IMR-90 (cell line): ENCODE measurements at regions not wholly inside any gene's neighbourhood (a gene's known extent, or its start where the extent isn't known, plus 50 kb on each side); places are given as distances from the start of the nearest gene placed in this dataset.
A peak's percentile ranks its signal among the peaks of the same experiment; 100 is the strongest.

ENCODE experiments used
- ATAC-seq: fragments of 200-7000 bp; cut with Tn5 transposase; 2 replicates; pipeline ENCODE4 v1.9.1; 2020; ENCODE audit warnings: low read depth, mild to moderate bottlenecking, moderate library complexity
- BruUV-seq: library from RNA; stranded (reverse); fragments of 400-500 nt; replicated peaks from 2 replicates; lab custom pipeline; 2021; lab: Mats Ljungman, UMichigan
- CTCF ChIA-PET: fragments of 300-600 bp; formaldehyde crosslinking; extraction: SDS; loops from one replicate; lab custom pipeline; 2021; ENCODE audit warnings: antibody characterized with exemption; lab: Yijun Ruan, JAX
- POLR2A ChIA-PET: fragments of 300-600 bp; sonication (Branson Sonifier 250); formaldehyde crosslinking; loops from one replicate; lab custom pipeline; 2022; ENCODE audit warnings: antibody characterized with exemption; ENCODE audit not compliant: unreplicated experiment; lab: Charles Lee
- DNase-seq: peaks from one replicate; pipeline ENCODE4 v3.0.0; 2013
- H2AFZ ChIP-seq: replicated peaks from 2 replicates; pipeline ENCODE3; 2013; ENCODE audit warnings: low read length, mild to moderate bottlenecking; ENCODE audit not compliant: poor library complexity
- H2AK5ac ChIP-seq: 2 replicates; pipeline ENCODE4 v1.6.1; 2013; ENCODE audit warnings: low read depth, low read length, inconsistent platforms
- H2AK9ac ChIP-seq: replicated peaks from 2 replicates; pipeline ENCODE3; 2013; ENCODE audit warnings: mild to moderate bottlenecking, low read depth, low read length, moderate library complexity; ENCODE audit not compliant: poor library complexity
- H2BK120ac ChIP-seq: 2 replicates; pipeline ENCODE4 v1.6.1; 2013; ENCODE audit warnings: low read depth, low read length, inconsistent platforms
- H2BK15ac ChIP-seq: 3 replicates; pipeline ENCODE4 v1.6.1; 2013; ENCODE audit warnings: low read depth, low read length, inconsistent platforms
- H2BK20ac ChIP-seq: 2 replicates; pipeline ENCODE4 v1.6.1; 2013; ENCODE audit warnings: low read depth, mild to moderate bottlenecking, inconsistent platforms, low read length, moderate library complexity
- H2BK5ac ChIP-seq: 2 replicates; pipeline ENCODE4 v1.6.1; 2013; ENCODE audit warnings: mild to moderate bottlenecking, low read depth, low read length, inconsistent platforms; ENCODE audit not compliant: poor library complexity, severe bottlenecking
- H3K14ac ChIP-seq: replicated peaks from 2 replicates; pipeline ENCODE4 v1.6.1; 2013; ENCODE audit warnings: low read depth, low read length, inconsistent platforms
- H3K18ac ChIP-seq: 2 replicates; pipeline ENCODE4 v1.6.1; 2013; ENCODE audit warnings: low read depth, low read length, control low read depth
- H3K23ac ChIP-seq: 2 replicates; pipeline ENCODE4 v1.6.1; 2013; ENCODE audit warnings: low read depth, low read length, inconsistent platforms
- H3K27ac ChIP-seq: 2 replicates; pipeline ENCODE4 v1.5.1; 2013; ENCODE audit warnings: mild to moderate bottlenecking, control low read depth, low read length; ENCODE audit not compliant: insufficient read depth
- H3K27me3 ChIP-seq: 2 replicates; pipeline ENCODE4 v1.6.1; 2013; ENCODE audit warnings: low read length; ENCODE audit not compliant: control insufficient read depth, insufficient read depth
- H3K36me3 ChIP-seq: 2 replicates; pipeline ENCODE4 v1.6.1; 2013; ENCODE audit warnings: low read length, mixed read lengths; ENCODE audit not compliant: control insufficient read depth, insufficient read depth
- H3K4ac ChIP-seq: 2 replicates; pipeline ENCODE4 v1.6.1; 2013; ENCODE audit warnings: low read depth, low read length, inconsistent platforms
- H3K4me1 ChIP-seq: 2 replicates; pipeline ENCODE4 v1.6.1; 2013; ENCODE audit warnings: low read length, mixed read lengths; ENCODE audit not compliant: control insufficient read depth, insufficient read depth
- H3K4me2 ChIP-seq: 2 replicates; pipeline ENCODE4 v1.6.1; 2013; ENCODE audit warnings: low read depth, mild to moderate bottlenecking, control low read depth, low read length, moderate library complexity
- H3K4me3 ChIP-seq: 2 replicates; pipeline ENCODE4 v1.5.1; 2013; ENCODE audit warnings: low read depth, mild to moderate bottlenecking, control low read depth, low read length, moderate library complexity; ENCODE audit not compliant: insufficient read depth
- H3K56ac ChIP-seq: 2 replicates; pipeline ENCODE4 v1.6.1; 2013; ENCODE audit warnings: low read length, inconsistent platforms; ENCODE audit not compliant: insufficient read depth; ENCODE audit errors: extremely low read depth
- H3K79me1 ChIP-seq, 2 experiments: 2 replicates each; pipeline ENCODE4 v1.6.1; 2013; ENCODE audit warnings: low read length in 2 of 2, inconsistent platforms in 1 of 2, low read depth in 1 of 2
- H3K9ac ChIP-seq: 2 replicates; pipeline ENCODE4 v1.6.1; 2013; ENCODE audit warnings: low read depth, low read length, control low read depth
- H3K9me1 ChIP-seq: 2 replicates; pipeline ENCODE4 v1.6.1; 2013; ENCODE audit warnings: low read length, inconsistent platforms; ENCODE audit not compliant: insufficient read depth
- H3K9me3 ChIP-seq: 2 replicates; pipeline ENCODE4 v1.6.1; 2013; ENCODE audit warnings: low read length; ENCODE audit not compliant: control insufficient read depth, insufficient read depth
- H4K20me1 ChIP-seq: 2 replicates; pipeline ENCODE4 v1.6.1; 2013; ENCODE audit warnings: low read length, inconsistent platforms; ENCODE audit not compliant: insufficient read depth
- H4K5ac ChIP-seq: 2 replicates; pipeline ENCODE4 v1.6.1; 2013; ENCODE audit warnings: mild to moderate bottlenecking, low read depth, low read length, control low read depth
- H4K8ac ChIP-seq, 2 experiments: 2 replicates each; pipeline ENCODE4 v1.6.1; 2013; ENCODE audit warnings: low read depth in 2 of 2, low read length in 2 of 2, control low read depth in 1 of 2, inconsistent platforms in 1 of 2
- H4K91ac ChIP-seq: 2 replicates; pipeline ENCODE4 v1.6.1; 2013; ENCODE audit warnings: low read depth, low read length, inconsistent platforms; ENCODE audit not compliant: insufficient read depth
- MAZ ChIP-seq: IDR thresholded peaks from 2 replicates; pipeline ENCODE4 v1.6.1; 2012; ENCODE audit warnings: low read depth, mild to moderate bottlenecking, low read length, improper control_type of control experiment, moderate library complexity, borderline replicate concordance
- WGBS, 2 experiments: methylation state at CpG; one replicate each; pipeline versions ENCODE4 v1.1.5 to v1.1.7; 2013; ENCODE audit warnings: missing lambda C conversion rate in 2 of 2; ENCODE audit not compliant: insufficient read length in 1 of 2; ENCODE audit errors: extremely low coverage in 2 of 2; 5-methylcytosine and 5-hydroxymethylcytosine counted together
- dilution Hi-C: fragments of 300-500 bp; cut with HindIII; formaldehyde crosslinking; loops from one replicate; pipeline ENCODE4 v1.14.3; 2018; ENCODE audit warnings: low sequenced_read_pairs; ENCODE audit not compliant: unreplicated experiment
- in situ Hi-C: fragments of 300-500 bp; cut with MboI; formaldehyde crosslinking; loops from 3 replicates; pipeline ENCODE4 v1.14.3; 2019; ENCODE audit warnings: low sequenced_read_pairs, inconsistent platforms, mixed read lengths
- intact Hi-C: fragments of 100-400 bp; cut with micrococcal nuclease; formaldehyde crosslinking; loops from 2 replicates; pipeline ENCODE4 v1.10.0; 2022
- TF ChIP-seq, protein P1 (sequence below): conservative IDR thresholded peaks from 2 replicates; pipeline ENCODE4 v1.5.1; 2012; ENCODE audit warnings: mild to moderate bottlenecking, low read depth, low read length, improper control_type of control experiment

DNA sequence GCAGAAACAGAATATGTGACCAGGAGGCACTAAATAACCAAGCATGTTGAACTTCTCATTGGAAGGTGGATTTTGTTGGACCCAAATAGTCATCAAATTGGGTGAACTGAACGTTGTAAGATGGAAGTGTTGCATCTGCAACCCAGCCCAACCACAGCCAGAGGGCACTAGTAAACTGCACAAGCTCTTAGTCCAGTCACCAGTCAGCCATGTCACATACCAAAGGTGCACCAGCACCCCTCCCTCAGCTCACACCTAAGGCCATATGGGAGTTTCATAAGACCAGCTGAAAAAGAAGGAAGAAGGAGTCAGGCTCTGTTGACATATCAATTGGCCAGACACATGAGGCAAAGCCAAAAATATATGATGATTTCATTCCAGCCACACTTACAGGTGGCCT lies 481.7 kb upstream of the NR5A2 start:
- TF ChIP-seq, protein P1, sequence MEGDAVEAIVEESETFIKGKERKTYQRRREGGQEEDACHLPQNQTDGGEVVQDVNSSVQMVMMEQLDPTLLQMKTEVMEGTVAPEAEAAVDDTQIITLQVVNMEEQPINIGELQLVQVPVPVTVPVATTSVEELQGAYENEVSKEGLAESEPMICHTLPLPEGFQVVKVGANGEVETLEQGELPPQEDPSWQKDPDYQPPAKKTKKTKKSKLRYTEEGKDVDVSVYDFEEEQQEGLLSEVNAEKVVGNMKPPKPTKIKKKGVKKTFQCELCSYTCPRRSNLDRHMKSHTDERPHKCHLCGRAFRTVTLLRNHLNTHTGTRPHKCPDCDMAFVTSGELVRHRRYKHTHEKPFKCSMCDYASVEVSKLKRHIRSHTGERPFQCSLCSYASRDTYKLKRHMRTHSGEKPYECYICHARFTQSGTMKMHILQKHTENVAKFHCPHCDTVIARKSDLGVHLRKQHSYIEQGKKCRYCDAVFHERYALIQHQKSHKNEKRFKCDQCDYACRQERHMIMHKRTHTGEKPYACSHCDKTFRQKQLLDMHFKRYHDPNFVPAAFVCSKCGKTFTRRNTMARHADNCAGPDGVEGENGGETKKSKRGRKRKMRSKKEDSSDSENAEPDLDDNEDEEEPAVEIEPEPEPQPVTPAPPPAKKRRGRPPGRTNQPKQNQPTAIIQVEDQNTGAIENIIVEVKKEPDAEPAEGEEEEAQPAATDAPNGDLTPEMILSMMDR, result 0 out of 2 replicates have a peak, but pooled peaks have one; percentile 9
- TF ChIP-seq MAZ, result no peak
- Histone ChIP-seq H3K4ac (no peak overlapping the region), H2BK20ac (no peak overlapping the region), H3K18ac (no peak overlapping the region), H4K8ac (no peak overlapping the region), H3K56ac (no peak overlapping the region), H3K79me1 (no peaks in the 10 kb centered on the region), H4K91ac (no peak overlapping the region), H2BK15ac (no peak overlapping the region), H3K36me3 (no peaks in the 10 kb centered on the region), H2AFZ (no peak overlapping the region), H2BK120ac (no peak overlapping the region), H3K9me3 (no peaks in the 10 kb centered on the region), H4K20me1 (no peaks in the 10 kb centered on the region), H2BK5ac (no peak overlapping the region), H3K9ac (no peak overlapping the region), H3K14ac (no peak overlapping the region), H2AK5ac (no peak overlapping the region), H3K4me2 (no peak overlapping the region), H2AK9ac (no peak overlapping the region), H3K27ac (no peak overlapping the region), H3K9me1 (peaks cover 3% of the 10 kb centered on the region; the same call in 1 of the 2 replicates), H3K4me1 (peaks cover 7% of the 10 kb centered on the region), H3K4me3 (no peak overlapping the region), H4K5ac (no peak overlapping the region), H3K23ac (no peak overlapping the region), H3K27me3 (no peaks in the 10 kb centered on the region; the same call in 1 of the 2 replicates)
- dilution Hi-C loops, result no loop called here
- ATAC-seq (no peak), DNase-seq (no peak)
- ChIA-PET POLR2A (no interaction called here), CTCF (no interaction called here)
- no CpG with 5 or more reads among the region's 1 CpG for WGBS, 2 experiments
- intact Hi-C loops, result no loop called here
- no TSS peak for BruUV-seq
- in situ Hi-C loops, result loop anchor here (5.0 kb wide), 1 partner anchor 788 kb away; no protein-coding TSS in a partner anchor
